H1 (cell line): ENCODE measurements at regions not wholly inside any gene's neighbourhood (a gene's known extent, or its start where the extent isn't known, plus 50 kb on each side); places are given as distances from the start of the nearest gene placed in this dataset.

Source experiments
- CTCF ChIA-PET: fragments of 300-600 bp; sonication (Branson Sonifier 250); formaldehyde crosslinking; loops from one replicate; lab custom pipeline; 2021; ENCODE audit not compliant: partially characterized antibody; lab: Charles Lee
- POLR2A ChIA-PET: fragments of 300-600 bp; sonication (Branson Sonifier 250); formaldehyde crosslinking; loops from one replicate; lab custom pipeline; 2021; ENCODE audit warnings: inconsistent platforms; ENCODE audit not compliant: partially characterized antibody; lab: Charles Lee
- DNase-seq, 2 experiments: peaks; one replicate each; pipeline versions ENCODE4 v3.0.0 to v3.0.0-alpha.2; 2010 to 2022; ENCODE audit warnings: low spot score in 2 of 2, low read depth in 1 of 2, mixed read lengths in 1 of 2
- FAIRE-seq: peaks from 2 replicates; lab custom pipeline; 2011; peaks lifted over from hg19 to GRCh38; lab: Jason Lieb, UNC
- H2AFZ ChIP-seq: 2 replicates; pipeline ENCODE4 v1.8.1; 2012; ENCODE audit warnings: low read length, inconsistent platforms
- H2AK5ac ChIP-seq: 2 replicates; pipeline ENCODE4 v1.6.1; 2013; ENCODE audit warnings: low read depth, low read length
- H2BK120ac ChIP-seq: replicated peaks from 2 replicates; pipeline ENCODE3; 2013; ENCODE audit warnings: low read depth, low read length, inconsistent platforms
- H2BK12ac ChIP-seq: 2 replicates; pipeline ENCODE4 v1.6.1; 2013; ENCODE audit warnings: low read depth, low read length
- H2BK15ac ChIP-seq: 2 replicates; pipeline ENCODE4 v1.6.1; 2013; ENCODE audit warnings: low read length
- H2BK20ac ChIP-seq: 2 replicates; pipeline ENCODE4 v1.6.1; 2013; ENCODE audit warnings: low read length
- H2BK5ac ChIP-seq: 2 replicates; pipeline ENCODE4 v1.6.1; 2013; ENCODE audit warnings: low read depth, low read length
- H3K14ac ChIP-seq: 2 replicates; pipeline ENCODE4 v1.6.1; 2013; ENCODE audit warnings: inconsistent platforms; ENCODE audit not compliant: insufficient read length
- H3K18ac ChIP-seq: 2 replicates; pipeline ENCODE4 v1.6.1; 2013; ENCODE audit warnings: low read length; ENCODE audit errors: extremely low read depth
- H3K23ac ChIP-seq: 2 replicates; pipeline ENCODE4 v1.6.1; 2013; ENCODE audit warnings: inconsistent platforms; ENCODE audit not compliant: insufficient read length
- H3K23me2 ChIP-seq: 2 replicates; pipeline ENCODE4 v1.6.1; 2013; ENCODE audit warnings: low read depth, low read length
- H3K27ac ChIP-seq: 2 replicates; pipeline ENCODE4 v1.6.1; 2011; ENCODE audit warnings: low read depth, low read length, inconsistent platforms
- H3K27me3 ChIP-seq, 4 experiments: replicated peaks in 1 of 4; 1 replicate in 1 of 4; 2 replicates in 3 of 4; pipeline versions ENCODE4 v1.6.1 to v1.8.1; 2011 to 2013; ENCODE audit warnings: low read length in 3 of 4, mild to moderate bottlenecking in 3 of 4, inconsistent platforms in 2 of 4, mixed read lengths in 2 of 4, moderate library complexity in 1 of 4; ENCODE audit not compliant: control insufficient read depth in 3 of 4, insufficient read depth in 3 of 4; ENCODE audit errors: extremely low read depth in 1 of 4
- H3K36me3 ChIP-seq, 4 experiments: 2 replicates each; pipeline versions ENCODE4 v1.6.1 to v1.8.1; 2011 to 2013; ENCODE audit warnings: mild to moderate bottlenecking in 4 of 4, low read length in 3 of 4, moderate library complexity in 2 of 4, control low read depth in 1 of 4, inconsistent platforms in 1 of 4; ENCODE audit not compliant: insufficient read depth in 4 of 4, control insufficient read depth in 2 of 4
- H3K4ac ChIP-seq: replicated peaks from 2 replicates; pipeline ENCODE3; 2013; ENCODE audit warnings: low read length, low read depth, mixed read lengths, inconsistent platforms; ENCODE audit not compliant: insufficient read length
- H3K4me1 ChIP-seq, 4 experiments: replicated peaks in 1 of 4; 1 replicate in 1 of 4; 2 replicates in 3 of 4; pipeline versions ENCODE4 v1.6.1 to v1.8.1; 2011 to 2013; ENCODE audit warnings: low read length in 3 of 4, inconsistent platforms in 2 of 4, mixed read lengths in 1 of 4; ENCODE audit not compliant: insufficient read depth in 4 of 4, control insufficient read depth in 3 of 4
- H3K4me2 ChIP-seq, 2 experiments: 2 replicates each; pipeline versions ENCODE4 v1.6.1 to v1.8.1; 2011 to 2013; ENCODE audit warnings: low read depth in 2 of 2, low read length in 2 of 2, control low read depth in 1 of 2, inconsistent platforms in 1 of 2, mild to moderate bottlenecking in 1 of 2; ENCODE audit not compliant: insufficient read depth in 1 of 2
- H3K4me3 ChIP-seq, 4 experiments: fragments of 200-600, 300-600 bp in 1 of 4; sonication (generic), shearing (Covaris generic), sonication (Bioruptor Twin) in 1 of 4; 2 replicates each; pipeline versions ENCODE4 v1.5.1 to v1.8.1; 2011 to 2016; ENCODE audit warnings: low read length in 4 of 4, low read depth in 3 of 4, control low read depth in 2 of 4, inconsistent platforms in 2 of 4, mild to moderate bottlenecking in 2 of 4, mixed read lengths in 1 of 4, moderate library complexity in 1 of 4; ENCODE audit not compliant: insufficient read depth in 2 of 4; ENCODE audit errors: extremely low read depth in 1 of 4
- H3K56ac ChIP-seq: replicated peaks from 2 replicates; pipeline ENCODE3; 2013; ENCODE audit warnings: low read depth, mild to moderate bottlenecking, mixed read lengths, low read length, inconsistent platforms; ENCODE audit not compliant: insufficient read length
- H3K79me1 ChIP-seq: 2 replicates; pipeline ENCODE4 v1.6.1; 2013; ENCODE audit warnings: low read depth, low read length, control low read depth
- H3K79me2 ChIP-seq, 2 experiments: 2 replicates each; pipeline versions ENCODE4 v1.6.1 to v1.8.1; 2012 to 2013; ENCODE audit warnings: low read length in 2 of 2, mild to moderate bottlenecking in 2 of 2, inconsistent platforms in 1 of 2; ENCODE audit not compliant: insufficient read depth in 2 of 2, control insufficient read depth in 1 of 2
- H3K9ac ChIP-seq, 4 experiments: replicated peaks in 1 of 4; 1 replicate in 1 of 4; 2 replicates in 3 of 4; pipeline versions ENCODE4 v1.6.1 to v1.8.1; 2011 to 2013; ENCODE audit warnings: low read depth in 3 of 4, low read length in 3 of 4, control low read depth in 2 of 4, mild to moderate bottlenecking in 2 of 4, moderate library complexity in 2 of 4, inconsistent platforms in 1 of 4; ENCODE audit errors: extremely low read depth in 1 of 4
- H3K9me3 ChIP-seq, 2 experiments: 2 replicates each; pipeline versions ENCODE4 v1.6.1 to v1.8.1; 2012 to 2013; ENCODE audit warnings: mild to moderate bottlenecking in 2 of 2, moderate library complexity in 2 of 2, control low read depth in 1 of 2, inconsistent platforms in 1 of 2, low read depth in 1 of 2, low read length in 1 of 2, mixed read lengths in 1 of 2; ENCODE audit not compliant: insufficient read depth in 2 of 2
- H4K20me1 ChIP-seq, 2 experiments: replicated peaks in 1 of 2; 2 replicates each; pipeline versions ENCODE3 to v1.8.1; 2011 to 2013; ENCODE audit warnings: inconsistent platforms in 2 of 2, low read length in 2 of 2, mild to moderate bottlenecking in 1 of 2; ENCODE audit not compliant: insufficient read depth in 2 of 2, control insufficient read depth in 1 of 2
- H4K5ac ChIP-seq: 2 replicates; pipeline ENCODE4 v1.6.1; 2013; ENCODE audit warnings: low read length, low read depth, mixed read lengths, inconsistent platforms; ENCODE audit not compliant: insufficient read length
- H4K8ac ChIP-seq: 2 replicates; pipeline ENCODE4 v1.8.0; 2013; ENCODE audit warnings: mild to moderate bottlenecking, moderate library complexity, low read length, inconsistent platforms; ENCODE audit not compliant: insufficient read depth; ENCODE audit errors: extremely low read depth
- H4K91ac ChIP-seq: replicated peaks from 2 replicates; pipeline ENCODE3; 2013; ENCODE audit warnings: low read length, mixed read lengths, inconsistent platforms; ENCODE audit not compliant: insufficient read length
- ASH2L ChIP-seq: fragments of 200-600, 300-600 bp; sonication (generic); IDR thresholded peaks from one replicate; pipeline ENCODE4 v1.7.1; 2017; ENCODE audit warnings: low read length
- KDM1A ChIP-seq: fragments of 200-600, 300-600 bp; sonication (generic); IDR thresholded peaks from 2 replicates; pipeline ENCODE4 v1.7.1; 2016; ENCODE audit warnings: mild to moderate bottlenecking, low read length, borderline replicate concordance
- POU5F1 ChIP-seq: IDR thresholded peaks from 2 replicates; pipeline ENCODE4 v1.6.1; 2011; ENCODE audit warnings: low read depth, mild to moderate bottlenecking, low read length, moderate library complexity
- SIRT6 ChIP-seq: IDR thresholded peaks from one replicate; pipeline ENCODE4 v1.7.1; 2012; ENCODE audit warnings: low read length, inconsistent platforms
- SP2 ChIP-seq: IDR thresholded peaks from 2 replicates; pipeline ENCODE4 v1.6.1; 2012; ENCODE audit warnings: mild to moderate bottlenecking, low read length, inconsistent platforms
- WGBS, 2 experiments: shearing (Covaris generic) in 1 of 2; methylation state at CpG; one replicate each; pipeline versions ENCODE4 v1.1.6 to v1.1.7; 2013 to 2015; ENCODE audit warnings: low lambda C conversion rate in 2 of 2, mixed read lengths in 2 of 2, inconsistent platforms in 1 of 2, low coverage in 1 of 2, missing lambda C conversion rate in 1 of 2; ENCODE audit not compliant: insufficient replicate concordance in 2 of 2, insufficient coverage in 1 of 2, insufficient read length in 1 of 2; ENCODE audit errors: extremely low coverage in 1 of 2, missing lambda C conversion rate in 1 of 2; 5-methylcytosine and 5-hydroxymethylcytosine counted together

- H3K23ac ChIP-seq, result no peak overlapping the region
- no peak overlapping the region for H2BK120ac ChIP-seq
- no peaks in the 10 kb centered on the region for H3K23me2 ChIP-seq
- 67% methylated on average over 1 of the region's 1 CpG; no CpG with 5 or more reads in 1 of the 2 experiments for WGBS, 2 experiments
- DNase-seq, result no peak
- H3K4me3 ChIP-seq, result no peak overlapping the region
- no peak overlapping the region for H3K4me2 ChIP-seq
- no peak overlapping the region; the same call in 1 of the 2 replicates for H2AK5ac ChIP-seq
- ChIA-PET CTCF (no interaction called here), POLR2A (no interaction called here)
- no peak overlapping the region for H4K8ac ChIP-seq
- no peaks in the 10 kb centered on the region for H3K79me1 ChIP-seq
- TF ChIP-seq POU5F1 (no peak), KDM1A (no peak), SP2 (no peak), ASH2L (no peak), SIRT6 (no peak)
- H4K5ac ChIP-seq, result no peak overlapping the region
- no peak overlapping the region for H2BK5ac ChIP-seq
- H3K9me3 ChIP-seq, result no peaks in the 10 kb centered on the region
- no peak overlapping the region for H2BK12ac ChIP-seq
- H3K14ac ChIP-seq, result no peak overlapping the region
- H3K27ac ChIP-seq, result no peak overlapping the region
- no peak overlapping the region for H3K56ac ChIP-seq
- no peaks in the 10 kb centered on the region for H3K36me3 ChIP-seq
- H4K91ac ChIP-seq, result no peak overlapping the region
- H3K27me3 ChIP-seq, result no peaks in the 10 kb centered on the region
- no peak overlapping the region for H2AFZ ChIP-seq
- no peak overlapping the region for H2BK20ac ChIP-seq
- no peak overlapping the region for H3K18ac ChIP-seq
- peaks cover 4 to 14% (median 8%) of the 10 kb centered on the region in 4 experiments for H3K4me1 ChIP-seq
- no peak overlapping the region for H2BK15ac ChIP-seq
- H3K79me2 ChIP-seq, result no peaks in the 10 kb centered on the region
- H3K9ac ChIP-seq, result no peak overlapping the region
- H4K20me1 ChIP-seq, result no peaks in the 10 kb centered on the region
- FAIRE-seq, result no peak
- no peak overlapping the region for H3K4ac ChIP-seq
These were observed 176.0 kb upstream of the DYRK2 start for GRCh38 chr12:67472539-67472938.
